H9 (cell line): ENCODE measurements at regions not wholly inside any gene's neighbourhood (a gene's known extent, or its start where the extent isn't known, plus 50 kb on each side); places are given as distances from the start of the nearest gene placed in this dataset.

Experiments used
- DNase-seq: peaks from one replicate; pipeline ENCODE4 v3.0.0-alpha.2; 2017
- H2AFZ ChIP-seq: one replicate; pipeline ENCODE4 v1.6.1; 2013; ENCODE audit warnings: mild to moderate bottlenecking, low read length, control low read depth, moderate library complexity
- H2AK5ac ChIP-seq: 2 replicates; pipeline ENCODE4 v1.6.1; 2013; ENCODE audit warnings: low read length, control low read depth, mixed read lengths; ENCODE audit not compliant: insufficient read length
- H2BK120ac ChIP-seq: one replicate; pipeline ENCODE4 v1.6.1; 2013; ENCODE audit warnings: low read depth, mild to moderate bottlenecking, low read length, control low read depth, inconsistent platforms; ENCODE audit not compliant: poor library complexity, severe bottlenecking
- H2BK12ac ChIP-seq: 2 replicates; pipeline ENCODE4 v1.6.1; 2013; ENCODE audit warnings: low read length, control low read depth, mixed read lengths, low read depth; ENCODE audit not compliant: insufficient read length
- H2BK15ac ChIP-seq: 2 replicates; pipeline ENCODE4 v1.6.1; 2013; ENCODE audit warnings: low read depth, low read length, control low read depth
- H2BK20ac ChIP-seq: one replicate; pipeline ENCODE4 v1.6.1; 2013; ENCODE audit warnings: low read depth, mild to moderate bottlenecking, low read length, control low read depth, inconsistent platforms; ENCODE audit not compliant: poor library complexity, severe bottlenecking
- H2BK5ac ChIP-seq: 2 replicates; pipeline ENCODE4 v1.6.1; 2013; ENCODE audit warnings: low read length, control low read depth, mixed read lengths; ENCODE audit not compliant: insufficient read length
- H3K14ac ChIP-seq: 2 replicates; pipeline ENCODE4 v1.6.1; 2013; ENCODE audit warnings: low read length, control low read depth; ENCODE audit not compliant: insufficient read depth
- H3K18ac ChIP-seq: 2 replicates; pipeline ENCODE4 v1.6.1; 2013; ENCODE audit warnings: low read depth, mild to moderate bottlenecking, mixed read lengths, low read length, control low read depth; ENCODE audit not compliant: insufficient read length
- H3K23ac ChIP-seq: 2 replicates; pipeline ENCODE4 v1.6.1; 2013; ENCODE audit warnings: low read length, control low read depth, mixed read lengths, low read depth; ENCODE audit not compliant: insufficient read length
- H3K23me2 ChIP-seq: 2 replicates; pipeline ENCODE4 v1.6.1; 2013; ENCODE audit warnings: low read depth, mild to moderate bottlenecking, mixed read lengths, low read length, control low read depth; ENCODE audit not compliant: insufficient read length, poor library complexity, severe bottlenecking
- H3K27ac ChIP-seq: 2 replicates; pipeline ENCODE4 v1.5.1; 2013; ENCODE audit warnings: low read length, control low read depth, mixed read lengths, low read depth; ENCODE audit not compliant: insufficient read length
- H3K27me3 ChIP-seq: 2 replicates; pipeline ENCODE4 v1.6.1; 2013; ENCODE audit warnings: low read length, control low read depth, inconsistent platforms; ENCODE audit not compliant: insufficient read depth
- H3K4ac ChIP-seq: 2 replicates; pipeline ENCODE4 v1.6.1; 2013; ENCODE audit warnings: low read depth, mild to moderate bottlenecking, control low read depth, inconsistent platforms, low read length, moderate library complexity
- H3K4me1 ChIP-seq: 2 replicates; pipeline ENCODE4 v1.6.1; 2013; ENCODE audit warnings: low read length, control low read depth, inconsistent platforms; ENCODE audit not compliant: insufficient read depth
- H3K4me2 ChIP-seq: 2 replicates; pipeline ENCODE4 v1.6.1; 2013; ENCODE audit warnings: low read length, control low read depth, mixed read lengths; ENCODE audit not compliant: insufficient read length, insufficient read depth
- H3K56ac ChIP-seq: 2 replicates; pipeline ENCODE4 v1.6.1; 2013; ENCODE audit warnings: low read depth, mild to moderate bottlenecking, mixed read lengths, low read length, control low read depth; ENCODE audit not compliant: insufficient read length
- H3K79me1 ChIP-seq: 2 replicates; pipeline ENCODE4 v1.6.1; 2013; ENCODE audit warnings: low read depth, mild to moderate bottlenecking, moderate library complexity, low read length, control low read depth, inconsistent platforms; ENCODE audit not compliant: insufficient read depth, poor library complexity, severe bottlenecking
- H3K79me2 ChIP-seq: 2 replicates; pipeline ENCODE4 v1.6.1; 2013; ENCODE audit warnings: low read length, control low read depth, inconsistent platforms; ENCODE audit not compliant: insufficient read depth
- H3K9ac ChIP-seq: 2 replicates; pipeline ENCODE4 v1.6.1; 2013; ENCODE audit warnings: low read length, control low read depth, mixed read lengths; ENCODE audit not compliant: insufficient read length; ENCODE audit errors: extremely low read depth
- H3K9me3 ChIP-seq: one replicate; pipeline ENCODE4 v1.6.1; 2013; ENCODE audit warnings: low read depth, low read length, inconsistent platforms; ENCODE audit not compliant: control insufficient read depth
- H3T11ph ChIP-seq: one replicate; pipeline ENCODE4 v1.6.1; 2013; ENCODE audit warnings: mild to moderate bottlenecking, low read length, control low read depth, inconsistent platforms
- H4K20me1 ChIP-seq: one replicate; pipeline ENCODE4 v1.6.1; 2013; ENCODE audit not compliant: control insufficient read depth, insufficient read length, insufficient read depth
- H4K5ac ChIP-seq: 2 replicates; pipeline ENCODE4 v1.6.1; 2013; ENCODE audit warnings: low read depth, mild to moderate bottlenecking, mixed read lengths, low read length, control low read depth; ENCODE audit not compliant: insufficient read length
- H4K8ac ChIP-seq: replicated peaks from 2 replicates; pipeline ENCODE4 v1.6.1; 2013; ENCODE audit warnings: low read length, control low read depth, mixed read lengths, low read depth; ENCODE audit not compliant: insufficient read length
- H4K91ac ChIP-seq: 2 replicates; pipeline ENCODE4 v1.6.1; 2013; ENCODE audit warnings: low read depth, mild to moderate bottlenecking, moderate library complexity, mixed read lengths, low read length, control low read depth; ENCODE audit not compliant: insufficient read length
- H3K27ac Mint-ChIP-seq, 3 experiments: 2 replicates in 2 of 3; 3 replicates in 1 of 3; pipeline ENCODE4 v1.8.0; 2020 to 2021; ENCODE audit warnings: mixed read lengths in 3 of 3, mild to moderate bottlenecking in 1 of 3, moderate library complexity in 1 of 3
- H3K27me3 Mint-ChIP-seq: 2 replicates; pipeline ENCODE4 v1.8.0; 2021; ENCODE audit warnings: low read depth, mild to moderate bottlenecking, moderate library complexity, mixed read lengths
- H3K36me3 Mint-ChIP-seq, 3 experiments: 2 replicates in 2 of 3; 3 replicates in 1 of 3; pipeline ENCODE4 v1.8.0; 2020 to 2021; ENCODE audit warnings: low read depth in 3 of 3, mixed read lengths in 3 of 3; ENCODE audit not compliant: insufficient read depth in 1 of 3
- H3K4me1 Mint-ChIP-seq, 2 experiments: 2 replicates each; pipeline ENCODE4 v1.8.0; 2020; ENCODE audit warnings: mixed read lengths in 2 of 2
- H3K4me3 Mint-ChIP-seq, 2 experiments: 2 replicates in 1 of 2; 3 replicates in 1 of 2; pipeline ENCODE4 v1.8.0; 2020 to 2021; ENCODE audit warnings: mild to moderate bottlenecking in 2 of 2, mixed read lengths in 2 of 2, moderate library complexity in 1 of 2
- H3K9me3 Mint-ChIP-seq, 2 experiments: 2 replicates in 1 of 2; 3 replicates in 1 of 2; pipeline ENCODE4 v1.8.0; 2020; ENCODE audit warnings: mild to moderate bottlenecking in 2 of 2, mixed read lengths in 2 of 2, moderate library complexity in 1 of 2
- WGBS: extraction: QIAGEN DNeasy Blood & Tissue Kit; methylation state at CpG from one replicate; pipeline ENCODE4 v1.1.7; 2013; ENCODE audit warnings: missing lambda C conversion rate, low lambda C conversion rate, mixed read lengths; ENCODE audit not compliant: insufficient read length; ENCODE audit errors: extremely low coverage; 5-methylcytosine and 5-hydroxymethylcytosine counted together
- TF ChIP-seq, protein P1 (sequence below): fragments of 200-600 bp; sonication (generic); conservative IDR thresholded peaks from 3 replicates; pipeline ENCODE4 v1.8.0; 2021; ENCODE audit warnings: antibody characterized with exemption, mild to moderate bottlenecking

DNA sequence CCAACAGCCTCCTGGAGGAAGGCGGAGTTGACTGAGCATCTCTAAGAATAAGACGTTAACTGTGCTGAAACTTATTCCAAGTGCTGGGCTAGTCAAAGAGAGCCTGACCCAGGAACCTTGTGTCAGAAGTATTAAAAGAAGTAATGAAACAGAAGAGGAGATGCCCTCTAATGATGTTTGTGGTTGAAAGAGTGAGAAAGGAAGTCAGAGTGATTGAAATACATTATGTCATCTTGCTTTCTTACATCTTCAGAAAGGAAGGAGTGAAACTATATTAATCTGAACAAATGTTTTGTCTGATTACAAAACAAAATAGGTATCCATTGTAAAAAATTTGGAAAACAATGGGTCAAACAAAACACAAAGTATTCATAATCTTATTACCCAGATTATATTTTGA, 460.7 kb downstream of the NTRK2 start:
- Histone ChIP-seq H3K4me1 (peaks cover 2% of the 10 kb centered on the region; the same call in 1 of the 2 replicates), H3T11ph (no peak overlapping the region), H2BK120ac (no peak overlapping the region), H3K56ac (no peak overlapping the region), H3K18ac (no peak overlapping the region), H3K27ac (no peak overlapping the region), H2BK15ac (no peak overlapping the region), H3K23ac (no peak overlapping the region), H3K9ac (no peak overlapping the region), H3K79me1 (no peaks in the 10 kb centered on the region), H4K5ac (no peak overlapping the region), H4K20me1 (no peaks in the 10 kb centered on the region), H2AK5ac (no peak overlapping the region), H4K91ac (no peak overlapping the region), H3K4ac (no peak overlapping the region), H3K79me2 (no peaks in the 10 kb centered on the region), H2BK20ac (no peak overlapping the region), H3K4me2 (no peak overlapping the region), H3K9me3 (no peaks in the 10 kb centered on the region), H3K23me2 (no peaks in the 10 kb centered on the region), H3K27me3 (no peaks in the 10 kb centered on the region), H3K14ac (no peak overlapping the region), H4K8ac (no peak overlapping the region), H2AFZ (no peak overlapping the region), H2BK12ac (no peak overlapping the region), H2BK5ac (no peak overlapping the region)
- H3K27ac Mint-ChIP-seq, result no peak overlapping the region
- TF ChIP-seq, protein P1, sequence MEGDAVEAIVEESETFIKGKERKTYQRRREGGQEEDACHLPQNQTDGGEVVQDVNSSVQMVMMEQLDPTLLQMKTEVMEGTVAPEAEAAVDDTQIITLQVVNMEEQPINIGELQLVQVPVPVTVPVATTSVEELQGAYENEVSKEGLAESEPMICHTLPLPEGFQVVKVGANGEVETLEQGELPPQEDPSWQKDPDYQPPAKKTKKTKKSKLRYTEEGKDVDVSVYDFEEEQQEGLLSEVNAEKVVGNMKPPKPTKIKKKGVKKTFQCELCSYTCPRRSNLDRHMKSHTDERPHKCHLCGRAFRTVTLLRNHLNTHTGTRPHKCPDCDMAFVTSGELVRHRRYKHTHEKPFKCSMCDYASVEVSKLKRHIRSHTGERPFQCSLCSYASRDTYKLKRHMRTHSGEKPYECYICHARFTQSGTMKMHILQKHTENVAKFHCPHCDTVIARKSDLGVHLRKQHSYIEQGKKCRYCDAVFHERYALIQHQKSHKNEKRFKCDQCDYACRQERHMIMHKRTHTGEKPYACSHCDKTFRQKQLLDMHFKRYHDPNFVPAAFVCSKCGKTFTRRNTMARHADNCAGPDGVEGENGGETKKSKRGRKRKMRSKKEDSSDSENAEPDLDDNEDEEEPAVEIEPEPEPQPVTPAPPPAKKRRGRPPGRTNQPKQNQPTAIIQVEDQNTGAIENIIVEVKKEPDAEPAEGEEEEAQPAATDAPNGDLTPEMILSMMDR, result no peak
- H3K27me3 Mint-ChIP-seq, result no peaks in the 10 kb centered on the region
- no CpG with 5 or more reads among the region's 2 CpGs for WGBS
- peaks cover 13 to 17% of the 10 kb centered on the region in 2 experiments; a peak in 4 of 5 replicates for H3K9me3 Mint-ChIP-seq
- no peak for DNase-seq
- peaks cover 29 to 32% of the 10 kb centered on the region in 2 experiments for H3K4me1 Mint-ChIP-seq
- no peak overlapping the region for H3K4me3 Mint-ChIP-seq
- peaks cover 6 to 13% (median 12%) of the 10 kb centered on the region in 3 experiments; a peak in 6 of 7 replicates for H3K36me3 Mint-ChIP-seq
